NCI-H146 (cell line): ENCODE measurements at regions not wholly inside any gene's neighbourhood (a gene's known extent, or its start where the extent isn't known, plus 50 kb on each side); places are given as distances from the start of the nearest gene placed in this dataset.

Experiments
- DNase-seq: peaks from one replicate; lab custom pipeline; 2025; lab: John Stamatoyannopoulos, UW

DNA sequence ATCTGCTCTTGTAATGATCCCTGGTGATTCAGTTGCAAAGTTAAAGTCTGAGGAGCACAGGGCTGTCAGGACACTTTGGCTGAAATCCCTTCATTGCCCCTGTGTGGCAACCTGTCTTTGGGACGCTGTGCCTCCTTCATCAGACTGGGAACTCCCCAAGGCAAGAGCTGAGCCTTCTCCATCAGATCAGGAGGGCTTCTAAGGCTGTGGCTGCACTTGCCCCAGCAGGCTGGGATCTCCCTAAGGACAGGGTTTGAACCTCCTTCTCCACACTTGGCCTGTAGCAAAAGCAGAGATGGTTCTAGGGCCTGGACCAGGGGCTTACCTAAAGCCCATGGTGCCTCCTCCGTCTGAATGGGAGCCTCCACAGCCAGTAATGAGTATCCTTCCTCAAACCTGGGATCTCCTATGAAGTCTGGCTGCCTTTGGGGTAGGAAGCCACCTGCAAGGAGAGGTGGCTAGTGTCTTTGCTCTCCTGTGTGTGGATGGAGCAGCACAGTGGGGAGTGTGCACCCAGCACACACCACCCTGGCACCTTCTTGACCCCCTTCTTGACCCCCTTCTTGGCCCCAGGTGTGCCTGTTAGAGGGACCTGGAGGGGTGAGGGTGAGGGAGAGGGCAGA is 79.0 kb upstream of the NKD1 start:
- no peak for DNase-seq

DNA sequence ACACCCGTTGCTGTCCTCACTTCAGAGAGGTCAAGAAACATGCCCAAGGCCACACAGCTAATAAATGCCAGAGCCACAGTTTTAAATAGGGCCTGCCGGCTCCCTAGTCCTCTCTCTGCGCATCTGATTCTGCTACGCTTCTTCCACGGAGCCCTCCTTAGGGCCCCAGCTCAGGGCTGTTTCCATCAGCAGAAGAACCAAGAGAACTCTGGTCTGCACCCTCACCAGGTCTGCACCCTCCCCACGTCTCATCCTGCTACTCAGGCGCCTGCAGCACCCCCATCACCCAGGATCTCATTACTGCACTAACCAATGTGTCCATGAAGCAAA is 79.5 kb upstream of the NKD1 start:
- DNase-seq: no peak

DNA sequence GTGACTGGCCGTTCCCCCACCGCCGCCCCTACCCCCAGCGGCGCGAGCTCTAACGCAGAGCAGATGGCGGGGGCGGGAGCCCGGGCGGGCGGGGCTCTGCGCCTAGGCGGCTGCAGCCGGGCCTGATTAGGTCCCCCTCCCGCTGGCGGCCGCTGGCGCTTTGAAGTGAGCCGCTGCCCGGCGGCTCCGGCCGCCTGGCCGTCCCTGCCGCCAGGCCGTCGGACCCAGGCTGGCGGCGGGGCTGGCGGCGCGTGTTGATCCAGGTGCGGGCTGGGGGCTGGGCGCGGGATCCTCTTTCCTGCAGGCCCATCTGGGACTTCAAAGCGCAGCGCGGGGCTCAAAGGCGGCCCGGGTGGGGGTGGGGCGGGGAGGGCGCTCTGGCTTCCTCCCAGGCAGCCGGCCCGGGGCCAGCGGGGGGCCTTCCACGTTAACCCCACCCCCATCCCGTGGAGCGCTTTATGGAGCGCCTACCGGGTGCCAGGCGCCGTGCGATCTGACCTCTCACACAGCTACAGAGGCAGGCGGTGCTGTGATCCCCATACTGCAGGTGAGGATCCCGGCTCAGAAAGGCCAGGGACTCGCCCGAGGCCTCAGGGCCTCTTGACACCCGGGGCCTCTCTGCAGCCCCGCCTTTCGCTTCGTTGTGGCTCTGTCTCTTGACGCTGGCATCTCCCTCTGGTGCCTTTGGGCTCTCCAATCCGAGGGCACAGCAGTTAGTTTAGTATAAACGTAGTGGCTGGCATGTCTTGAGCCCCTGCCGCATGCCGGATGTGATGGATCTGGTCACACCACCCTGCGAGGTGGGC is 80.0 kb upstream of the NKD1 start:
- DNase-seq: peak; percentile 79

DNA sequence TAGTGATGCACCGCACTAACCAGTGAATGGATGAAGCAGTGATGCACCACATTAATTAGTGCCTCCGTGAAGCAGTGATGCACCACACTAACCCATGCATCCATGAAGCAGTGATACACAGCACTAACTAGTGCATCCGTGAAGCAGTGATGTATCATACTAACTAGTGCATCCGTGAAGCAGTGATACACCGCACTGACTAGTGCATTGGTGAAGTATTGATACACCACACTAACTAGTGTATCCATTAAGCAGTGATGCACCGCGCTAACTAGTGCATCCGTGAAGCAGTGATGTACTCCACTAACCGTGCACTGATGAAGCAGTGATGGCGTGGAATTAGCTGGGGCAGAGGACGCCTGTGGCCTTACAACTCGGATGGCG is 80.6 kb upstream of the NKD1 start:
- no peak for DNase-seq

DNA sequence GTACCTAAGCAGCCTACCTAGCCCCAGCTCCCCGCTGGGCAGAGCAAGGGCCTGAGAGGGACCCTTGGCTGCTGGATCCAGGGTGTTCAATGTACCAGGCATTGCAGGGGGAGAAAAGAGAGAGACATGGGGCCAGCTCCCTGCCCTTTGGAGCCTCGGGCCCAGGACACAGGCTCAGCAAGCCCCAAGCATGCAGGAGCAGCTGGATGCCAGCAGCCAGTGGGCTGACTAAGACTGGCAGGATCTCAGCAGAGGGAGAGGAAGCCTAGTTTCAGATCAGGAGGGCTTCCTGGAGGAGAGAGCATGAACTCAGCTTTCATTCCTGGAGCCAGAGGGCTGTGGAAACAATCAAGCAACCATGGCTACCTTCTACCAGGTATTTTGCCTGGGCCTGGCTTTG is 82.0 kb upstream of the NKD1 start:
- DNase-seq: no peak

DNA sequence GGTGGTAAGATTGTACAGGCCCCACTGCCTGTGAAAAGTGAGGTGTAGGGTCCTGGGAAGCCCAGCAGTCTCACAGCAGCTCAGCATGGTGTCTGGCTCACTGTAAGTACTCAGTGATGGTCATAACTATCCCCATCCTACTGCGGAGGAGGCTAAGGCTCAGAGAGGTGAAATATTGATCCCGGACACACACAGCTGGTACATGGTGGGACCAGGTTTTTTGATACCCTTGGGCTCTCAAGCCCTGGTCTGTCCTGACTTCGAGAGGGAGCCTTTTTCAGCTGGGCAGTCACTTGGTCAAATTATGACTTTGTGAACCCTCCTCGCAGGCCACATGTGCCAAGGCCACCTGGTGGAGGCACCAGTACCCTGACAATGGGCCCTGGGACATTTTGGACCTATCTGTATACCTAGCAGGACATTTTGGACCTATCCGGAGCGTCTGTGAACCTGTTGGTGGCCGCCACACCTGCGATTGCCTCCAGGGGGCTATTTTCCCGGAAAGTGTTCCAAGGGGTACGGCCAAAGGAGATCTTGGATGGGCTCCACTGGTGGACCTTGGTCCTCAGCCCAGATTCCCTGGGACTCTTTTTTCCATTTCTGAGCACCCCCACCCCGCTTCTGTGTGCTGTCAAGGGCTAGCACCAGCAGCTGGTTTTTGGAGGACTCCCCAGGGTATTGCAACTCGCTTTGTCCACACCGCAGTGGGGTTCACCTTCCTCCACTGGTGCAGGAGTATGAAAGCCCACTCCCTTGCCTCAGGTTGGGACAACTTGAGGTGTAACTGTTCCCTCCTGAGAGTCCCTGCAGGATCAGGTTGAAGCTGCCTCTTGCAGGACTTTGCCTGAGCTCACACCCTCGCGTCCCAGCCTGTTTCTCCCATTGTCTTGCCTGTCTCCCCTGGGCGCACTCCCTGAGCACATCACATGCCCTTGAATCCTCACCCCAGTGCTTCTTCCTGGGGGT is 83.6 kb upstream of the NKD1 start:
- DNase-seq: no peak

DNA sequence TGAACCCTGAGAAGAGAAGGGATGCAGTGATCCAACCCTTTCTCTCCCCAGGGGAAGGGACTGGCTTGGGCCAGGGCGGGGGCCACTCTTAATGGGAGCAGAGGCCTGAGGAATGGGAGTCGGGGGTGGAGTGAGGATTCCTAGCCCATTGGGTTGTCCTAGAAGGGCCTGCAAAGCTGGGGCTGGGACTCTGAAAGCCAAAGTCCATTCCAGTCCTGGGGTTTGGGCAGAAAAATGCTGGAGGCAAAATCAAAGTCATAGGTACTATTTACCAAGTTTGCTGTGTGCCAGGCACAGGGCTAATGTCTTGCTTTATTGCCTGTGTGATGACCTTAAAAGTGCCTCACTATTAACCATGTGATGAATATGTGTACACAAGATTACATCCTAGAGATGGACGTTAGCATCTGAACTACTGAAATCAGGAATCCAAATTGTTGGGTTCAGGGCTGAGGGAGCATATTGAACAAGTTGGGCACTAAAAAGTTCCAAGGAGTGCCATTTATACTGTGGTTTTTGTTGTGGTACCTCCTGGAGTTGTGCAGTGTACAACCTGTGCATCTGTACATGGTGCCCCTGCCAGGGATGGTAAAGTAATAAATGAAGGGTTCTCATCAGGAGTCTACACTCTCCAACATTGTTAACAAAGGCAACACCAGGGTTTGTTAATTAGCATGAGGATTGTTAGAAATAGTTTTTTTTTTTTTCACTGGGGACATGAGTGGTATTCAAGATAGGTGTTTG is 84.4 kb upstream of the NKD1 start:
- DNase-seq: no peak

DNA sequence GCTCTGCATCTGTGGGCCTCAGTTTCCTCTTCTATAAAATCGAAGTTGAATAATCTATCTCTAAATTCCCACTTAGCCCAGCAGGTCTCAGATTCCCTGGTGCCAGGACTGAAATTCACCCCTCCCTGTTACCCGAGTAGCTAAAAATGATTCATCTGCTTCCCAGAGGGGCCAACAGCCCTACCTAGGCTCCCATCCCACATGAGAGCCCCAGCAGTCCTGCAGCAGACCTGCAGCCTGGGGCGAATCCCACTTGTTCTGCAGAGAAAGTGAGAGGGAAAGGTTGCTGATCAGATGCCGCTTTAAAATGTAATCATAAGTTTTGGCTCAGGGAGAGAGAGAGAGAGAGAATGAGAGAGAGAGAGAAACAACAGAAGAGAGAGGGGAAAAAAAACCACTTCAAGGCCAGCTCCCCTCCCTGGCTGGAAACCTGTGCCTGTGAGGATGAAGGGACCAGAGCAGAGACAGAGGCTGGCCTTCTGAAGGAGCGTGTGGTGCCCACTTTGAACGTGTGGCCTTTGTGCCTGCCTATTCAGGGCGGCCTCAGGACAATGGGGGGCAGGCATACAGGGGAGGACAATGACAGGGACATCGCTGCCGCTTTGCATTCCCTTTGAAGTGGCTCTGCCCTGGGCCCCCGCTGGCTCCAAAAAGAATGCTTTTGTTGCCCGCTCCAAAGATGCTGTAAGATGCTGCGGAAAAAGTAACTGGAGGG is 85.2 kb upstream of the NKD1 start:
- DNase-seq: no peak

DNA sequence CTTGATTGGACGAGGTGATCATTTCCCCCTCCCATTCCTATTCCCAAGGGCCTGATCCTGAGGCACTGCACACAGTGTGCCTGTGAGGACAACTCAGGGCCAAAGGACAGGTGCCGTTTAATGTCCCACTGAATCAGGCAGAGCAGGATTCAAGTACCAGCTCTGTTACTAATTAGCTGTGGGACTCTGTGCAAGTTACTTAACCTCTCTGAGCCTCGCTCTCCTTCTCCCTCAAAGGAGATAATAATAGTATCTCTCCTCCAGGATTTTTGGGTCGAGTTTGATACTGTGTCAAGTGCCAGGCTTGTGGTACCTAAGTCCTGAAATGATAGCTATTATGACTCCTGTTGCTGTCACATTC is 86.8 kb upstream of the NKD1 start:
- DNase-seq: no peak

DNA sequence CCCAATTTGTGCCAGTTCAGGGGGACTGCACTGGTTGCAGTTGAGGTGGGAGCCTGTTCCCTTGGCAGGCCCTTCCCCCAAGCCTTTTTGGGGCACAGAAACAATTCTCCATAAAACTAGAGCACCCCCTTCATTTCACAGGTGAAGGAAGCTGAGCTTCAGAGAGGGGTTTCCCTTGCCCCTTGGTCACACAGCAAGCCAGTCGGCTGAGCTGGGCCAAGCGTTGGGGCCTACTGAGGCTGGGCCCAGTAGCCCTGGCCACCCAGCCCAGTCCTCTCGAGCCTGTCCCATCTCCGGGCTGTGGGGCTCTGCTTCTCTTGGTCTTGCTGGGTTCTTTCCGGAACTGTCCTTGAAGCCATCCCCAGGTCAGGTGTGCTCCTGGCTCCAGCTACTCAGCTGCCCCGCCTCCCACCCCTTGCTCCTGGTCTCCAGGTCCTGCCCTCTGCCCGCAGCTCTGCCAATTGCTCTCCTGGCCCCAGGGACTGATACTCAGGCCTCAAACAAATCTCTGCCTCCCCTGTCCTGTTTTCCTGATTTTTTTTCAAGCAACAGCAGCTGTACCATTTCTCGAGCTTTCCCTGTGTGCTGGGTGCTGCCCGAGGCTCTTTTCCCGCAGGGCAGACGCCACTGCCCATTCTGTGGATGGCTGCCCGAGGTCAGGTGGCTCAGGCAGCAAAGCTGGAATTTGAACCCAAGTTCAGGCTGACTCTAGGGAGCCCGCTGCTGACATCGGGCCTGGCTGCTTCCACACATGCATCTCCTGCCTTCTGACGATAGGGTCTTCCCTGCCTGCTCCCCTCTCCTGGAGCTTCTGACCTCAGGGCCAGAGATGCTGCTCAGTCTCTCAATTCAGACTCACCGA is 87.4 kb upstream of the NKD1 start:
- no peak for DNase-seq

DNA sequence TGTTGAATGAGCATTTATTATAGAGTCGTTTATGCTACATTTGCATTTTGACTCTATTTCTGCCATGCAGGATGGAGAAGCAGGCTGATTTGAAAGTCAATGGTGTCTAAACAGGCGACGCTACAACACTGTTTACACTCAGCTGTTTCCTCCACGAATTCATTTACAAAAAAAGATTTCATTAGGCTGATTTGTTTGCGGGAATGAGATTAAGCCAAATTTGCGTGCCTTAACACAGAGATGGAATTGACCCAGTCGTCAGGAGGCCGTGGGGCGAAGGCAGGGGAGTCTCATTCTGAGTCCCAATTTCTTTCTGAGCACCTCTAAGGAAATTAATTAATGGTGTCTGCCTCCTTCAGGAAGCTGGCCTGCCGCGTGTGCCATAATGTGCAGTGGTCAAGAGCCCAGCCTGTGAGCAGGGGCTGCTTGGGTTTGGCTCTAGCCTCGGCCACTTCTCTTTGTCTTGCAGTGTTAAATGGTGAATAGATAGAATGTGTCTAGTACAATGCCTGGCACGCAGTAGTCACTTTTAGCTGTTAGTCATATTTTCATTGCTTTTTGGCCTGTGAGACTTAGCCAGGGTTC is 88.6 kb upstream of the NKD1 start:
- no peak for DNase-seq

DNA sequence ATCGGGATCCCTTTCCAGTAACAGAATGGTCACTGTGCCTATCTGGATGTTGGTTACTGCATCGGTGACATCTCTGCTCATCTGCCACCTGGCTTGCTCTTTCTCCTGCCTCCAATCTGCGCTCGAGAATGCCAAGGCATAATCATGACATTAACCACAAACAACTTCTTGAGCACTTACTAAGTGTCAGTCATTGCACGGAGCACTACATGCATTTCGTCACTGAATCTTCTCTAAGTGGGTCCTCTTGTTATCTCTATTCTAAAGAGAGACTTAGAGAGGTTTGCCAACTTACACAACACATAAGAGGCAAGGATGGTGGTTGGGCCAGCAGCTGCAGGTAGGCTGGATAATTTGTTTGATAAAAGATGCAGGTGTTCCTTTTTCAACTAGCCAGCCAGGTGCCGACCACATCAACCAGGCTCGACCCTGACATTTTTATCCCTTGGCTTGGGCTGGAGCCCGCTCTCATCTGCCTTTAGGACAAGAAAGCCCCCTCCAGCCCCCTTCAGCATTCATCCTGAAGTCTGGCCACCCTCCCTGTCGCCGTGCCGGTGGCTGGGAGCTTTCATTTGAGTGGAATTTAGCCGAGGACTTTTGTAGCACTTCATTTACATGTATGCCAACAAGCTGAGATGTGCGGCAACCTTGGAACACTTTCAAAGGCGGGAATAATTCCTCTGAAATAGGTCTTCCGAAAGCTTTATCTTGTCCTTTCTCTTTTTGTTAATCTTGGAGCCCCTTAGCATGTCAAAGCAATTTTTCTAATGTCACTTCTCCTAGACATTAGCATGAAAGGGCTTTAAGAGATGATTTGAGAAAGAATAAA is 89.3 kb upstream of the NKD1 start:
- peak; percentile 67 for DNase-seq

DNA sequence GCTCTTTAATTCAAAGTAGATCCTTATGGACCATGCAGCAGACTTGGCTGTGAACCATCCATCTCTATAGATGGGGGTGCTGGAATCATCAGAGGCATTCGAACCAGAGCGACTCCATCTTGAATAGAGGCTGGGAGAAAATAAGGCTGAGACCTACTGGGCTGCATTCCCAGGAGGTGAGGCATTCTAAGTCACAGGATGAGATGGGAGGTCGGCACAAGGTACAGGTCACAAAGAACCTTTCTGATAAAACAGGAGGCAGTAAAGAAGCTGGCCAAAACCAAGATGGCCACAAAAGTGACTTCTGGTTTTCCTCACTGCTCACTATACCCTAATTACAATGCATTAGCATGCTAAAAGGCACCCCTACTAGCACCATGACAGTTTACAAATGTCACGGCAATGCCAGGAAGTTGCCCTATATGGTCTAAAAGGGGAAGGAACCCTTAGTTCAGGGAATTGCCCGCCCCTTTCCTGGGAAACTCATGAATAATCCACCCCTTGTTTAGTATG is 89.2 kb upstream of the BRD7 start:
- no peak for DNase-seq

DNA sequence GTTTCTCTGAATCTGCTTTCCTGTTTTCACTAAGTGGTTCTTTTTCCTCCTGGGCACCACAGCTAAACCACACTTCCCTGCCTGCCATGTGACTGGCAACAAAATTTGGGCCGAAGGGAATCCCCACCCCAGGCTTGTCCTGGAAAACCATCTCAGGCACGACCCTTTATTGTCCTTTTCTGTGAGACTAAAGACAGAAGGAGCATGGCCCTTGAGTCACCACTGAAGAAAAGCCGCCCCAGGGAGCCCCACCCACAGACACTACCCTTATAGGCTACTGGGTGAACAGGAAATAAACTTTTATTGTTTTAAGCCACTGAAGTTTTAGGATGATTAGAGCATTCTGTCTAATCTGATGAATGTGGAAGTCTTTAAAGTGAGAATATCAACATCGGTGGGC is 88.6 kb upstream of the BRD7 start:
- DNase-seq: no peak

DNA sequence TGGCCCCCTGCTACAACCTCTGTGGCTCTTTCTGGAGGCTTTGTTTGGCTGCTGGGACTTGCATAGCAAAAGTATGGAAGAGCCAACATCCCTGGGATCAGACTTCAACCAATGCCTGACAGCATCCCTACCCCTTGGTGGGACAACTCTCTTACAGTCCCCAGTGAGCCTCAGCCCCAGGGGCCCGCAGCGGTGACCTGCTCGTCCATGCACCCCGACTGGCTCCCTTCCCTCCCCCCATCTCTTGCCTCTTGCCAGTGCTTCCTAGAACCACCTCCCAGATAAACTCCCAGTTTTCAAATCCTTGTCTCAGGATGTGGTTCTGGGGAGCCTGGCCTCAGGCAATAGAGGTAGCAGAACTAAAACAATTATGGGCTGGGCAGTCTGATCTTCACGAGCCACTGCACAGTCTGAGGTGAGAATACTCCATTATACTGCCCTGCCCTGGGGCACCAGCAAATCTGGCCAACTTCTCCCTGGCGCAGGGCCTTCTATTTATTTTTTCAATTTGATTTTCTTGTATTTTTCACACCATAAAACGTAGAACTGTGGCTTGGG is 86.6 kb upstream of the BRD7 start:
- DNase-seq: no peak

DNA sequence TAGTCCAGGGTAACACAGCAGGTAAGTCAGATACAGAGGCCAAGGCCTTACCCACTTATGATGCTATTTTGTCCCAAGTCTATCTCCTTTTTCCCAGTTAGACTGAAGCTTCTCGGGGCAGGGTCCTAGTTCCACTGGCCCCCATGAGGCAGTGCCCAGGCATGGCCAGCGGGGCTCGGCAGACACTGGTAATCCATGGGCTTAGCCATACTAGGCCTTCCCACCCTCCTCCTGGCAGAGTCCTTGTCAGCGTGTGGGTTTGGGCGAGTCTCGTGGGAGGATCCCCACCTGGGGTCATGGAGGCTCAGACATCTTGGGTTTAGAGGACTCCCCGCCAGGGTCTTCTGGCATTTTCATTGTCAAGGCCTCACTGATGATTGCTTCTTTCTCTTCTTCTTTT is 84.7 kb upstream of the BRD7 start:
- DNase-seq: no peak

DNA sequence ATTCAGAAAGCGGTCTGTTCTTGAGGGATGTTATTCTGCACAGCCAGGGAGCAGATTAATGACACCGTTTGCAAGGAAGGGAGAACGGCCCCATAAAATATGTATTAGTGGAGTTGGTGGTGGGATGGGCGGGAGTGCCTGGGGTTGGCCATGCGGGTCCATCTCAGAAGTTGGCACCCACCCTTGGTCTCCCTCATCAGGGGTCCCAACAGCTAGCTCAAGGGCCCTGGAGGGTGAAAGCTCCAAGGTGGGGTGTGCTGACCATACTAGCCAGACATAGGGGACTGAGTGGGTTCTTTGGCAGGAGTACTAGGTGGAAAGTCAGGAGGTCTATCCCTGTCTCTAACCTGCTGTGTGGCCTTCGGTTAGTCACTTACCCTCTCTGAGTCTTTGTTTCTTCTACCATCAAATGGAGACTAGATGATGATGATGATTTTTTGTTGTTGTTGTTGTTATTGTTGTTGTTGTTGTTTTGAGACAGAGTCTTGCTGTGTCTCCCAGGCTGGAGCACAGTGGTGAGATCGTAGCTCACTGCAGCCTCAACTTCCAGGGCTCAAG is 83.2 kb upstream of the BRD7 start:
- DNase-seq: no peak

DNA sequence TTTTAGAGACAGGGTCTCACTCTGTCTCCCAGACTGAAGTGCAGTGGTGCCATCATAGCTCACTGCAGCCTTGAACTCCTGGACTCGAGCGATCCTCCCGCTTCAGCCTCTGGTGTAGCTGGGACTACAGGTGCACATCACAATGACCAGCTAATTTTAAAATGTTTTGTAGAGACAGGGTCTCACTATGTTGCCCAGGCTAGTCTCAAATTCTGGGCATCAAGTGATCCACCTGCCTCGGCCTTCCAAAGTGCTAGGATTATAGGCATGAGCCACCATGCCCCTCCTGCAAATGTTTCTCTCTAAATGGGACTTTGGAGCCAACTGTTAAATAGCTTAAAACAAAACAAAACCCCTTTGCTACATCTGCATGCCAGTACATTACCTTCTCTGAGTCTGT is 82.2 kb upstream of the BRD7 start:
- no peak for DNase-seq

DNA sequence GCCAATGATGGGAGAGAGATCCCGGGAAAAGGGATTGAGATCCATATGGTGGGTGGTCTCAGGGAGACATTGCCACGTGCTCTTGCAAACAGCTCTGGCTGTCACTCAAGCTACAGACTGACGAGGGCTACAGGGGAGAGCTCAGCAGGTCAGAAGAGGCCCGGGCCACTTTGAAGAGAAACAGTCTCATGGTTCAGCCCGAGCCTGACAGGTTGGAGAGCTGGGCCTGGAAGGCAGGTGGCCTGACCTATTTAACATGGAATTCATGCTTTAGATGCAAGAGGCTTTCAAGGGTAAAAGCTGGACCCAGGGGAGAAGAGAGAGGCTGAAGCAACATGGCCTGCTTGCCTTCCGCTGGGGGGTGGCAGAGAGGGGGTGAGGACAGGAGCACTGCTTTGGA is 81.0 kb upstream of the BRD7 start:
- DNase-seq: no peak
